Osteocyte (in vitro differentiated cells): ENCODE measurements at regions not wholly inside any gene's neighbourhood (a gene's known extent, or its start where the extent isn't known, plus 50 kb on each side); places are given as distances from the start of the nearest gene placed in this dataset.

ENCODE experiments used
- DNase-seq: peaks from one replicate; pipeline ENCODE4 v3.0.0; 2021; ENCODE audit warnings: mixed read lengths; ENCODE audit not compliant: unreplicated experiment; ENCODE audit errors: extremely low spot score
- H3K27ac Mint-ChIP-seq: one replicate; pipeline ENCODE4 v1.8.0; 2021; ENCODE audit warnings: mild to moderate bottlenecking, mixed read lengths; ENCODE audit not compliant: unreplicated experiment
- H3K27me3 Mint-ChIP-seq: one replicate; pipeline ENCODE4 v1.8.0; 2021; ENCODE audit warnings: mixed read lengths; ENCODE audit not compliant: unreplicated experiment
- H3K36me3 Mint-ChIP-seq: one replicate; pipeline ENCODE4 v1.8.0; 2021; ENCODE audit warnings: mixed read lengths; ENCODE audit not compliant: unreplicated experiment
- H3K4me1 Mint-ChIP-seq: one replicate; pipeline ENCODE4 v1.8.0; 2021; ENCODE audit warnings: mixed read lengths; ENCODE audit not compliant: unreplicated experiment
- H3K4me3 Mint-ChIP-seq: one replicate; pipeline ENCODE4 v1.8.0; 2021; ENCODE audit warnings: mild to moderate bottlenecking, moderate library complexity, mixed read lengths; ENCODE audit not compliant: unreplicated experiment
- H3K9me3 Mint-ChIP-seq: one replicate; pipeline ENCODE4 v1.8.0; 2021; ENCODE audit warnings: mixed read lengths; ENCODE audit not compliant: unreplicated experiment
- CTCF ChIP-seq: fragments of 200-600 bp; sonication (generic); IDR thresholded peaks from 2 replicates; pipeline ENCODE4 v1.5.0; 2021; ENCODE audit warnings: antibody characterized with exemption, mild to moderate bottlenecking, moderate library complexity

- Mint-ChIP-seq H3K27ac (peak overlapping the region; percentile 29), H3K4me3 (no peak overlapping the region), H3K27me3 (no peaks in the 10 kb centered on the region), H3K9me3 (peaks cover 17% of the 10 kb centered on the region), H3K36me3 (no peaks in the 10 kb centered on the region), H3K4me1 (peaks cover 7% of the 10 kb centered on the region)
- TF ChIP-seq CTCF = no peak
- no peak for DNase-seq
Measured at GRCh38 chr18:39168723-39169122, 1603.1 kb upstream of the CELF4 start.

GRCh38 chr18:39167990-39168389, 1602.4 kb upstream of the CELF4 start:
- H3K27me3 Mint-ChIP-seq = no peaks in the 10 kb centered on the region

GRCh38 chr18:39166776-39167175, 1601.2 kb upstream of the CELF4 start:
- Mint-ChIP-seq H3K9me3 (peaks cover 17% of the 10 kb centered on the region), H3K36me3 (no peaks in the 10 kb centered on the region), H3K27me3 (no peaks in the 10 kb centered on the region), H3K27ac (no peak overlapping the region), H3K4me1 (peaks cover 7% of the 10 kb centered on the region), H3K4me3 (no peak overlapping the region)
- no peak for DNase-seq
- TF ChIP-seq CTCF = no peak

More at GRCh38 chr18:39167990-39168389, 1602.4 kb upstream of the CELF4 start:
- no peak overlapping the region for H3K4me3 Mint-ChIP-seq
- no peaks in the 10 kb centered on the region for H3K36me3 Mint-ChIP-seq
- peaks cover 17% of the 10 kb centered on the region for H3K9me3 Mint-ChIP-seq
- no peak overlapping the region for H3K27ac Mint-ChIP-seq
- peaks cover 7% of the 10 kb centered on the region for H3K4me1 Mint-ChIP-seq
- DNase-seq = no peak
- no peak for TF ChIP-seq CTCF

GRCh38 chr18:39162013-39162827, 1596.6 kb upstream of the CELF4 start:
- H3K4me3 Mint-ChIP-seq = no peak overlapping the region

More at GRCh38 chr18:39162013-39162827, 1596.6 kb upstream of the CELF4 start:
- Mint-ChIP-seq H3K36me3 (no peaks in the 10 kb centered on the region), H3K27me3 (no peaks in the 10 kb centered on the region), H3K9me3 (peaks cover 8% of the 10 kb centered on the region), H3K27ac (no peak overlapping the region), H3K4me1 (no peaks in the 10 kb centered on the region)
- no peak for TF ChIP-seq CTCF
- DNase-seq = no peak
